ENCODE measurements at regions not wholly inside any gene's neighbourhood (a gene's known extent, or its start where the extent isn't known, plus 50 kb on each side); places are given as distances from the start of the nearest gene placed in this dataset.

GRCh38 chr13:46498650-46499049, 54.3 kb upstream of the LRCH1 start:
- TF ChIP-seq POLR2A (IDR thresholded peaks at IDR 0.05) (no peak), POLR2AphosphoS5 (IDR thresholded peaks at IDR 0.05) (no peak)
